Neuronal stem cell (in vitro differentiated cells): ENCODE measurements at regions not wholly inside any gene's neighbourhood (a gene's known extent, or its start where the extent isn't known, plus 50 kb on each side); places are given as distances from the start of the nearest gene placed in this dataset.

Experiments used
- DNase-seq: peaks from one replicate; pipeline ENCODE4 v3.0.0-alpha.2; 2013; ENCODE audit warnings: low spot score
- H2AFZ ChIP-seq: one replicate; pipeline ENCODE4 v1.6.1; 2013; ENCODE audit warnings: mild to moderate bottlenecking, low read length, inconsistent platforms
- H2AK5ac ChIP-seq: 2 replicates; pipeline ENCODE4 v1.6.1; 2013; ENCODE audit warnings: low read depth, mild to moderate bottlenecking, inconsistent platforms, low read length, moderate library complexity, mixed read lengths
- H2BK120ac ChIP-seq: 2 replicates; pipeline ENCODE4 v1.6.1; 2013; ENCODE audit warnings: low read depth, mild to moderate bottlenecking, inconsistent platforms, low read length, moderate library complexity, mixed read lengths
- H2BK12ac ChIP-seq: one replicate; pipeline ENCODE4 v1.6.1; 2013; ENCODE audit warnings: low read length, inconsistent platforms
- H2BK15ac ChIP-seq: 2 replicates; pipeline ENCODE4 v1.6.1; 2013; ENCODE audit warnings: mild to moderate bottlenecking, low read length, inconsistent platforms, mixed read lengths
- H2BK5ac ChIP-seq: one replicate; pipeline ENCODE4 v1.6.1; 2013; ENCODE audit warnings: inconsistent platforms, mild to moderate bottlenecking, low read length, moderate library complexity
- H3K14ac ChIP-seq: one replicate; pipeline ENCODE4 v1.6.1; 2013; ENCODE audit warnings: low read length, inconsistent platforms
- H3K18ac ChIP-seq: 2 replicates; pipeline ENCODE4 v1.6.1; 2013; ENCODE audit warnings: low read length, inconsistent platforms
- H3K23ac ChIP-seq: 2 replicates; pipeline ENCODE4 v1.6.1; 2013; ENCODE audit warnings: low read depth, mild to moderate bottlenecking, mixed read lengths, low read length, inconsistent platforms; ENCODE audit not compliant: poor library complexity
- H3K27ac ChIP-seq: replicated peaks from 3 replicates; pipeline ENCODE4 v1.5.1; 2013; ENCODE audit warnings: low read length, inconsistent platforms
- H3K27me3 ChIP-seq, 3 experiments: 2 replicates each; pipeline ENCODE4 v1.6.1; 2013; ENCODE audit warnings: low read length in 3 of 3, mild to moderate bottlenecking in 2 of 3, inconsistent platforms in 1 of 3, low read depth in 1 of 3, mixed read lengths in 1 of 3, moderate library complexity in 1 of 3; ENCODE audit not compliant: control insufficient read depth in 3 of 3, insufficient read depth in 3 of 3
- H3K36me3 ChIP-seq, 2 donors: replicated peaks in 1 of 2; 2 replicates each; pipeline ENCODE4 v1.6.1; 2013; ENCODE audit warnings: low read length in 2 of 2; ENCODE audit not compliant: control insufficient read depth in 2 of 2, insufficient read depth in 2 of 2
- H3K4ac ChIP-seq: 2 replicates; pipeline ENCODE4 v1.6.1; 2013; ENCODE audit warnings: inconsistent platforms, mild to moderate bottlenecking, low read length, moderate library complexity
- H3K4me1 ChIP-seq, 2 donors: 1 replicate in 1 of 2; 2 replicates in 1 of 2; pipeline ENCODE4 v1.6.1; 2013; ENCODE audit warnings: low read length in 2 of 2, low read depth in 1 of 2; ENCODE audit not compliant: control insufficient read depth in 2 of 2, insufficient read depth in 1 of 2
- H3K4me2 ChIP-seq: one replicate; pipeline ENCODE4 v1.6.1; 2013; ENCODE audit warnings: mild to moderate bottlenecking, low read length, inconsistent platforms; ENCODE audit not compliant: insufficient read depth, poor library complexity, severe bottlenecking
- H3K4me3 ChIP-seq, 2 donors: 2 replicates each; pipeline ENCODE4 v1.5.1; 2013; ENCODE audit warnings: low read length in 2 of 2, mild to moderate bottlenecking in 2 of 2, inconsistent platforms in 1 of 2, moderate library complexity in 1 of 2
- H3K79me1 ChIP-seq: one replicate; pipeline ENCODE4 v1.6.1; 2013; ENCODE audit warnings: low read depth, mild to moderate bottlenecking, inconsistent platforms, low read length, moderate library complexity
- H3K9ac ChIP-seq: one replicate; pipeline ENCODE4 v1.6.1; 2013; ENCODE audit warnings: mild to moderate bottlenecking, low read depth, low read length, inconsistent platforms; ENCODE audit not compliant: poor library complexity
- H3K9me3 ChIP-seq, 2 donors: replicated peaks in 1 of 2; 2 replicates each; pipeline versions ENCODE3 to v1.6.1; 2013; ENCODE audit warnings: low read length in 2 of 2, mild to moderate bottlenecking in 2 of 2, inconsistent platforms in 1 of 2, low read depth in 1 of 2, mixed read lengths in 1 of 2, moderate library complexity in 1 of 2; ENCODE audit not compliant: control insufficient read depth in 2 of 2, insufficient read depth in 1 of 2
- H4K8ac ChIP-seq: one replicate; pipeline ENCODE4 v1.6.1; 2013; ENCODE audit warnings: low read depth, mild to moderate bottlenecking, inconsistent platforms, low read length, moderate library complexity
- H4K91ac ChIP-seq: one replicate; pipeline ENCODE4 v1.6.1; 2013; ENCODE audit warnings: low read length, low read depth, mild to moderate bottlenecking, inconsistent platforms; ENCODE audit not compliant: poor library complexity
- WGBS, 2 donors: extraction: QIAGEN DNeasy Blood & Tissue Kit; methylation state at CpG; one replicate each; pipeline ENCODE4 v1.1.7; 2013; ENCODE audit warnings: missing lambda C conversion rate in 2 of 2, mixed read lengths in 1 of 2; ENCODE audit not compliant: insufficient read length in 2 of 2, insufficient replicate concordance in 1 of 2; ENCODE audit errors: extremely low coverage in 2 of 2; 5-methylcytosine and 5-hydroxymethylcytosine counted together

DNA sequence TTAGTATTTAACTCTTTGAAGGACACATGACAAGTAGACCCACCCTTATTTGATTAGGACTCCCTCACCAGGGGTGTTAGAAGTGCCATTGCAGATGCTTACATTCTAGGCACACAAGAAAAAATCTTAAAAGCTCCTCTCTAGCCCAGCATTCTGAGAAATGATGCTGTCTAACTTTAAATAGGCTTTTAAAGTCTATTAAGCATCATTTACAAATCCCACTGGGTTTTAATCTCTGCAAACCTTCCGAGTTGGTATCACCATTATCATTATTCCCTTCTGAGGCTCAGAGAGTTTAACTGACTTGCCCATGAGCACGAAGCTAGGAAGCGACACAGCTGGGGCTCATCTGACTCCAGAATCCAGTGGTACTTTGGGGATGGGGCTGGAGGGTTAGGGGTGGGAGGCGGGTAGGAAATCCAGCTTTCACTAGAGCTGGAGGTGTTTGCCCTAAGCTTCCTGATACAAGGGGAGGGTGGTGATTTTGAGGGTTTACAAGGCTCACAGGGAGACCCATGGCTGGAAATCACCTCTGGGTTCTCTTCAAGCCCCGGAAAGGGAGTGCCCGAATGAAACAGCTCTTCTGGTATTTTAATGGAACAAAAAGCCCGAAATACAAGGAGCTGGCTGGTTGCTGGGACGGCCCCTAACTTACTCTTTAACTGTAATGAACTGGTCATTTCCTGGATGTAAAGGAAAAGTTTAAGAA is 109.2 kb upstream of the FUT8 start:
- Histone ChIP-seq H2AFZ (no peak overlapping the region), H4K91ac (no peak overlapping the region), H2BK5ac (no peak overlapping the region), H2BK15ac (no peak overlapping the region), H3K4me3 (no peak overlapping the region), H3K18ac (peak overlapping the region; percentile 48), H2BK120ac (peak overlapping the region; percentile 48), H2BK12ac (no peak overlapping the region), H3K4me2 (no peak overlapping the region), H3K79me1 (no peaks in the 10 kb centered on the region), H3K36me3 (no peaks in the 10 kb centered on the region), H3K14ac (no peak overlapping the region), H3K4me1 (peaks cover 0 to 18% of the 10 kb centered on the region in 2 donors), H3K9ac (no peak overlapping the region), H3K4ac (no peak overlapping the region), H3K27me3 (no peaks in the 10 kb centered on the region), H3K27ac (peak overlapping the region; percentile 61), H3K9me3 (no peaks in the 10 kb centered on the region), H2AK5ac (no peak overlapping the region), H4K8ac (no peak overlapping the region), H3K23ac (no peak overlapping the region)
- DNase-seq: no peak
- WGBS, 2 donors: no CpG with 5 or more reads among the region's 8 CpGs

DNA sequence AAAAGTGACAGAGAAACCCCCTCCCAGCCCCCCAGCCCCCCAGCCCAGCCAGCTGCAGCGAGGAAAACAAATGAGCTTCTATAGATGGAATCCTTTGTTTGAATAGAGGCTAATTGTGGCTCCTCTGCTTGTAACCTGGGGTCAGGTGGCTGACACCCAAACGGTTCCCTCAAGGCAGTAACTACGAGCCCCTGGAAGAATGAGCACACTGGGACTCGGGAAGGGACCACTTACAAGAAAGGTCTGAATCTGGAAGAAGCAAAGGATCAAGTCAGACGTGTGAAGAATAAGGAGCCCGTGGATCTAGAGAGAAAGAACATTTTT is 108.7 kb upstream of the FUT8 start:
- Histone ChIP-seq H3K36me3 (no peaks in the 10 kb centered on the region), H4K91ac (no peak overlapping the region), H3K4me2 (no peak overlapping the region), H3K14ac (no peak overlapping the region), H3K4ac (no peak overlapping the region), H3K27ac (no peak overlapping the region), H2AFZ (no peak overlapping the region), H3K4me3 (no peak overlapping the region), H3K23ac (no peak overlapping the region), H2BK120ac (no peak overlapping the region), H2BK12ac (no peak overlapping the region), H2AK5ac (no peak overlapping the region), H3K4me1 (peaks cover 0 to 18% of the 10 kb centered on the region in 2 donors), H3K9ac (no peak overlapping the region), H4K8ac (no peak overlapping the region), H3K18ac (no peak overlapping the region), H2BK5ac (no peak overlapping the region), H2BK15ac (no peak overlapping the region), H3K27me3 (no peaks in the 10 kb centered on the region), H3K79me1 (no peaks in the 10 kb centered on the region), H3K9me3 (no peaks in the 10 kb centered on the region)
- DNase-seq: no peak
- WGBS, 2 donors: no CpG with 5 or more reads among the region's 6 CpGs

DNA sequence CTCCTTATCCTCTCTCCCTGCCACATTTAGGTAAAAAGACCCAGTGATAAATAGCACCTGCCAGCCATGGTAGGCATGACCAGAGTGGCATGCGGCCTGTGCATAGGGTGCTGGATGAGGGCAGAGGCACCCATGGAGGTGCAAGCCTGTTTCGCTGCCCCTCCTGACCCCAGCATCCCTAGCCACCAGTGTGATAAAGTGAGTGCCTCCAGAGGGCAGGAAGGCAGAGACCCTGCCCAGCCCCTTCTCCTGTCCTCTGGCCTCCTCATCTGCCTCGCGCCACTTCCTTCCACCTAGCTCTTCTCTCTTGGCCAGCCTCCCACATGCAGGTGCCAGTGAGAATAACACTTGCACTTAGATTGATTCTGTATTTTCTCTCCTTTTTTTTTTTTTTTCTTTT is 108.3 kb upstream of the FUT8 start:
- no peak overlapping the region for H3K9ac ChIP-seq
- no peaks in the 10 kb centered on the region for H3K36me3 ChIP-seq
- DNase-seq: no peak
- H2BK120ac ChIP-seq: no peak overlapping the region
- no peak overlapping the region for H2BK5ac ChIP-seq
- H3K9me3 ChIP-seq: no peaks in the 10 kb centered on the region
- no CpG with 5 or more reads among the region's 4 CpGs for WGBS, 2 donors
- peak overlapping the region; percentile 2 for H3K18ac ChIP-seq
- H3K27me3 ChIP-seq: no peaks in the 10 kb centered on the region
- no peak overlapping the region for H2AFZ ChIP-seq
- no peak overlapping the region for H3K4me2 ChIP-seq
- no peak overlapping the region for H3K4ac ChIP-seq
- no peak overlapping the region for H3K14ac ChIP-seq
- H2AK5ac ChIP-seq: no peak overlapping the region
- H2BK12ac ChIP-seq: peak overlapping the region; percentile 5
- no peak overlapping the region for H4K91ac ChIP-seq
- no peaks in the 10 kb centered on the region for H3K79me1 ChIP-seq
- peak overlapping the region; percentile 88 for H2BK15ac ChIP-seq
- H4K8ac ChIP-seq: no peak overlapping the region
- H3K23ac ChIP-seq: no peak overlapping the region
- no peak overlapping the region for H3K27ac ChIP-seq
- no peak overlapping the region for H3K4me3 ChIP-seq
- peaks cover 0 to 18% of the 10 kb centered on the region in 2 donors for H3K4me1 ChIP-seq

DNA sequence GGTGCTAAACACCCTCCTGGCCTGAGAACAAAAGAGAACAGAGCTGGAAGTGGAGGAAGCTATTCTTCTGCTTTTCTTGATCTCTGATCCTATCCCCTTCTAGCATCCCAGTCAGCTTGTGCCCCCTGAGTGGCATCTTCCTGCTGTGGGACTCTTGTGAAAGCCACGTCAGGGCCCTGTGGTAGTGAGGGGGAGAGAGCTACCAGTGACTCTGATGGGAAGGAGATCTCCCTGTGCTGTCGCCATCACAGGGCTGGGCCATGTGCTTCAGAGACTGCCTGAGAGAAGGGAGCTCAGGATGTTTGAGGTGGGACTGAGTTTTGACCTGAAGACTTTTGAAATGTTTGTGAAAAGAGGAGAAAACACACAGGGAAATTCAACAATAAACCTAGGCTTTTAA is 107.6 kb upstream of the FUT8 start:
- Histone ChIP-seq H3K18ac (peak overlapping the region; percentile 5), H3K9ac (no peak overlapping the region), H3K14ac (no peak overlapping the region), H3K23ac (no peak overlapping the region), H3K4me3 (no peak overlapping the region), H3K4ac (no peak overlapping the region), H3K79me1 (no peaks in the 10 kb centered on the region), H3K4me1 (peaks cover 0 to 18% of the 10 kb centered on the region in 2 donors), H3K9me3 (no peaks in the 10 kb centered on the region), H2BK15ac (no peak overlapping the region), H2BK5ac (no peak overlapping the region), H2BK120ac (no peak overlapping the region), H4K91ac (no peak overlapping the region), H4K8ac (no peak overlapping the region), H3K36me3 (no peaks in the 10 kb centered on the region), H2AFZ (no peak overlapping the region), H2AK5ac (no peak overlapping the region), H3K27ac (no peak overlapping the region), H2BK12ac (no peak overlapping the region), H3K27me3 (no peaks in the 10 kb centered on the region), H3K4me2 (no peak overlapping the region)
- no CpG with 5 or more reads among the region's 2 CpGs for WGBS, 2 donors
- DNase-seq: no peak
